Non-pigmented ciliary epithelial cell (primary cell): ENCODE measurements at regions not wholly inside any gene's neighbourhood (a gene's known extent, or its start where the extent isn't known, plus 50 kb on each side); places are given as distances from the start of the nearest gene placed in this dataset.
A peak's percentile ranks its signal among the peaks of the same experiment; 100 is the strongest.
"Not testable (repeated sequence)": the region's sequence is repeated elsewhere in the genome, so short reads cannot be mapped to it uniquely, and the experiment has no call there.

Experiments used
- DNase-seq: peaks from one replicate; pipeline ENCODE4 v3.0.0-alpha.2; 2010; ENCODE audit warnings: low read depth

DNA sequence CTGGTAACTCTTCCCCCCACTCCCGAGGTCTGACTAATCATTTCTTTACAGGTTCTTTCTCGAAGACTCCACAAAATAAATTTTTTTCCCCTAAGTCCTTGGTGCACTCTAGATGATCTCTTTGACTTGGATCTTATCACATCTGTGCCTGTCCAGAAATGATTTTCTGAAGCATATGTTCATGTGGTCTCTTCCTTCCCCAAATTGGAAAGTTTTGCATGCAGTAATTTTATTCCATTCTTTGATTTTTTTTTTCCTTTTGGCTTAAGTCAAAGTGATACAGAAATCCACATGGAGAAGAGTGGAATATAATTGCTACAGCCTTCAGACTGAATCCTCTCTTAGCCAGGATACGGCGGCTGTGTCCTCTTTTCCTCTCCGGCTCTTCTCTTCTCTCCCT lies 213.3 kb downstream of the BMP4 start:
- no peak for DNase-seq

DNA sequence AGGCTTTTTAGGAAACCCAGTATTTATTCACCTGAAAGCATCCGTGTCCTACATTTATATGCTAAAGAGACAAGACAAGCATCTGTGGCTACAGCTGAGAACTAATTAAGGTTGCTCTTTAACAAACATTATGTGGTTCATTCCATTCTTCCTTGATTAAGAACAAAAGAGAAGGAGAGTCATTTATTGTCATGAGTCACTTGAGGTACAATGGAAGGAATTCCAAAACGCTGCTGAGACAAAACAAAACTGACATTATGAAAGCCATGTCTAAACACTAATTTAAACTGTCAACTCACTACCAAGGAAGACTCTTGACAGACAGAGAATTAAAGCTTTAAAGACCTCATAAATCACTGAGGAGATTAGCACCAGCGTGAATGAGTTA lies 214.4 kb downstream of the BMP4 start:
- DNase-seq = no peak

DNA sequence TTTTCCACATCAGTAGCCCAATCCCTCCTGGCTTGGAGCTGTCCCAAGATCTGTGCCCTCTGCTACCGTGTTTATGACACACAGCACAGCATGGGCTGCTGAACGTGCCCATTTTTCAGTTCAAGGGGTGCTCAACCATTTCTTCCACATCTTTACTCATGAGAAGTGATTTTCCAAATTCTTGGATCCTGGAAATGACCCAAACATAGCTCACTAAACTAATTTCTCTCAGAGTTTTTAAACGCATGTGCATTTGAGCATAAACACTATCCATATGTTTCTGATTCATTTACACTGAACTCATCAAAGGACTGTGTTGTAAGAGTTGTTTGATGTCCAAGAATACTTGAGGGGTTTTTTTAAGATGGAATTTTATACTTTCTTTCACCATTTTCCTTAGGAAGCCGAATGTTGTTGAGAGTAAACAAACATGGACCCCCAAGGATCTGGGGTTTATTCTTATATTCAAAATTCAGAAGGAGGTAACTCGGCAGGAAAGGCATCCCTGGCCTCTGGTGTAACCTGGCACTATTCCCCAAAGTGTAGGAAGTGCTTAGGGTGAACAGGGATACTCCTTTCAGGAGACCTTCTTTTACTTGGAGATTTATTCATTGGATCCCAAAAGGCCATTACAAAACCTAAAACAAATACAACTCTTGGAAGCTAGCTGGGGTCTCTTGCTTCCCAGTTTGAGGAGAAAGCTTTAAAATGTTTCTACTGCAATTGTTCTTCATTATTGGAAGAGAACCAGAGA lies 215.0 kb downstream of the BMP4 start:
- no peak for DNase-seq

DNA sequence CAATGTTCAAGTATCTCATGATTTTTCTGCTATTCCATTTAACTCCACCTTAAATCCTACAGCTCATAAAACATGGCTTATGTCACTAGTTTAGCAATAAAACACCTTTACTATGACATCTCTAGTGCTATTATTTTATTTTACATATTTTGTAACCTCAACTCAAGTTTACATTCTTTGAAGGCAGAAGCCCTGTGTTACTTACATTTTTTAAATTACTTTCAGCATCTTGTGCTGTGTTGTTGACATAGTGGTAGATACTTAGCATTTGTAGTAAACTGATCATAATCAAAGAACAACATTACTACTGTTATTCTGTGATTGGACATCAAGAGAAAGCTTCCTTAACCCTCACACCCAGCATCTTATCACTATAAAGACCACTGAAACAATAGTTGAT lies 216.1 kb downstream of the BMP4 start:
- DNase-seq = no peak

DNA sequence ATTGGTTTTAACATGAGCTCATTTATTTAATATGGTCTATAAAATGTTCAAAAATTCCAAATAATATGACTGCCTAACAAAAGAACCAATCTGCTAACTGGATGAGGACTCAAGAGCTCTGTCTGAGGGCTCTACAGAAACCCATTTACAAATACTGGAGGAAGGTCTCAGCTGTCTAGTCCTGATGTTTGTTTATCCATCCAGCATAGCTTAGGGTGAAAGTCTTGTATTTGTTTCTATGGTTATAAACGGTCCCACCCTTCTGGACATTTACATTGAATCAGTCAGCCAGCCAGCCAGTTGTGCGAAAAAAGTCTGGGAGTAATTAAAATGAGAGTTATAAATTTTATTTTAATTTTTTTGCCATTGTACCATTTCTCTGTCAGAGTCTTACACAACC lies 220.7 kb downstream of the BMP4 start:
- no peak for DNase-seq

DNA sequence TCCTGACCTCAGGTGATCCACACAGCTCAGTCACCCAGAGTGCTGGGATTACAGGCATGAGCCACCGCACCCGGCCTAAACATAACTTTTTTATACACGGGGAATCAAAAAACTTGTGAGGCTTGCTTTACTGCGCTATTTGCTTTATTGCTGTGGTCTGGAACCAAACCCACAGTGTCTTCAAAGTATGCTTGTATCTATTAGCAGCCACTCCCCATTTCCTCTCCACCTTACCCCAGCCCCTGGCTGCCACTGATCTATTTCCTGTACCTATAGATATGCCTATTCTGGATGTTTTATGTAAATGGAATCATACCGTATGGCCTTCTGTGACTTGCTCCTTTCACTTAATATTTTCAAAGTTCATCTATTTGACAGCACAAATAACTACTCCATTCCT lies 233.4 kb downstream of the BMP4 start:
- DNase-seq = no peak

DNA sequence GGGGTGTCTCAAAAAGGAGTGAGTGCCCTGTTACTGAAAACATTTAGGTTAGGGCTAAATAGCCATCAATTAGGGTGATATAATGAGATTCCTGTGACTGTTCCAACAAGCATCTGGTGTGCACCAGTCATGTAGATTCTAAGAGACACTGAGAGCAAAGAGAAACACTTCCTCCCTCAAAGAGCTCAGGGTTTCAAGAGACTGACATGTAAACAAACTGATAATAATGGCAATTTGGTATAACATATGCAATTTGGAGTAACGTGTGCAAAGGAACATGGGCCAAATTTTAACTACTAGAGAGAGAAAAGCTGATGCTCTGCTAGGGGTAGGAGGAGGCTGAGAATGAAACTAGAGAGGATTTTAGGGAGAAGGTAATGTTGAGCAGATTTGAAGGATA lies 237.1 kb downstream of the BMP4 start:
- DNase-seq = no peak

DNA sequence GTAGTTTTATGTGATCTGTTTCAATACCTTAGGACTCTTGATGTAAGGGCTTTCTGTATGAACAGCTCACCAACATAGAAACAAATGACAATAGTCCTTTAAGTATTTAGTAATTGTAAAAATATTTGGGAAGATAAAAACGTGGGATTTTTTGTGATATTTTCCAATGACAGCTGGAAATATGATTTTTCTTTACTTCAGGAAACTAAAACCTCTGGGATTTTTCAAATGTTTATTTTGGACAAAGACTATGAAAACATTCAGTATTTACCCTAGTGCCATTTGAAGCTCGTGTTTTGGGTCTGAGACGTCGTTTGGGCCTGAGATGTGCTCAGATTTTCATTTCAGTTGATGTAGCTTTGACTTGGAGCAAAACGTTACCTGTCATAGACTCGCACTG lies 240.0 kb downstream of the BMP4 start:
- DNase-seq = no peak

GRCh38 chr14:53715193-53715721 lies 241.4 kb downstream of the BMP4 start:
- peak; percentile 30 for DNase-seq

DNA sequence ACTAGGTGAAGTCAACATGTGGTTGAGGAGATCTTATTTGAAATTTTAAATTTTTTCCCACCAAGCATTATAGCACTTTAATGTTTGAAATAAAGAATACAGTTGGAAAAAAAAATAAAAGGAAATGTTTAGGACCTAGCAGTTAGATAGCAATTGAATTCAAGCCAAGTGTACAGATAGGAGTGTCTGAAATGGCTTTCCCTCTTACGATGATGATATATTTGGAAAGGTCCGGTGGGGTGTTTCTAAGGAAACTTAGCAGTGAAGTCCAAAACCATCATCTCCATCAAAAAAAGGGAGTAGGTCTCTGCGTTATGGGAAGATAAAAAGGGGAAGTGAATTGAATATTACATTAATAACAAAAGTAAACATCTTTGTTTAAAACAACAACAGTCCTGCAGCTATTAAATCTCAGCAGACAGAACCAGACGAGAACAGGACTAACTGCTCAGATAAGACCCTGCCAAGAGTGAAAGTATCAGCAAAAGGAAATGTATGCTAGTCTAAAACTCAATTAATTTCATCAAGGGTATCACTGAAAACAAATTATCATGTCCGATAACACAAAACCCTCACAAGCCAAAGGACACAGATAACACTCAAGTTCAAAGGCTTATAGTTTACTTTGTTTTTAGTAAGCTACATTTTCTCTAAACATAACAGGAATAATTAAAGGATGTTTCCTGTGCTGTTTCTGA lies 242.0 kb downstream of the BMP4 start:
- no peak for DNase-seq

- not testable (repeated sequence) for DNase-seq
These were observed 243.7 kb downstream of the BMP4 start for GRCh38 chr14:53712901-53713300.

GRCh38 chr14:53711205-53711604 lies 245.4 kb downstream of the BMP4 start:
- DNase-seq = no peak

DNA sequence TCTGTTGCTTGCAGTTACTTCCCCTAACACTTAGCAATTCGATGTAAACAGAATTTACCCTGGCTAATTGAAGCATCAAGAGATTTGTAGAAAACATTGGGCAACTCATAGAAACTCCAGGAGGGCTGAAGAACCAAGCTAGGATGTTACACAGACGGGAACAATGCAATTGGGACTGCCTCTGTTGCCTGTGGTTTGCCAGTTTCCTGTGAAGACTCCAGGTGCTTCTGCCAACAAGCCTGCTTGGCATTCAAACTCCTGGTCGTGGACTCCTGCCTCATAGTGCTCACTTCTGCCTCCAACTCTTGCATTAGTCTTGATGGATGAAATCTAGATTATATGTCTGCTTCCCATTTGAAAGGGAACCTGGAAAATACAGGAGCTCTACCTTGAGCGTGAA lies 246.0 kb downstream of the BMP4 start:
- DNase-seq = no peak

DNA sequence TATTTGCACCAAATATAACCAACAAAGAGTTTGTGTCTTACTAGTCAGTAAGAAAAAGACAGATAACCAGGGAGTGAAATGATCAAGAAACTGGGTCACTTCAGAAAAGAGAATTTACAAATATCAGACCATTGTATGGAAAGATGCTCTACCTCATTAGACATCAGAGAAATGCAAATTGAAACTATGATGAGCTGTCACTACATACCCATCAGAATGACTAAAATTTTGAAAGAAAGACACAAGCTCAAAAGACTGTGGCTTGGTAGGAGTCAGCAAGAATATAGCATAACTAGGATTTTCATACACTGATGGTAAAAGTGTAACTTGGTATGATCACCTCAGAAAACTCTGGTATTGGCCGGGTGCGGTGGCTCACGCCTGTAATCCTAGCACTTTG lies 247.2 kb downstream of the BMP4 start:
- DNase-seq = no peak

DNA sequence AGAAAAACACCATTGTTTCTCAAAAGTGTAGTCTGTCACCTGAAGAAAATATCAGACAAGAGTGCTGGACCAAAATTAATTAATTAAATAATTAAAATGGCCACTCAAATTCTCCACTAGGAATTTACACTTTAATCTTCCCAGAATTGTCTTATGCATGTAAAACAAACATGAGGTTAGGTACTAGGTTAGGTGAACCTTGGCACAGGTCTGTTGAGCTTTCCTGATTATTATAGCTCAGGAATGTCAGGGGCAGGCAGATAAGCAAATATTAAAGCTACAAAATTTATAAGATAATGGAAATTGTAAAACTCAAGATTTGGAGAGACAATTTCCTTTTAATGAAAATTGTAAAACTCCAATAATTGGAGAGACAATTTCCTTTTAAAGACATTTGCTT lies 253.2 kb downstream of the BMP4 start:
- DNase-seq = no peak

GRCh38 chr14:53701108-53701875 lies 255.3 kb downstream of the BMP4 start:
- no peak for DNase-seq

GRCh38 chr14:53696217-53696965 lies 260.2 kb downstream of the BMP4 start:
- no peak for DNase-seq

DNA sequence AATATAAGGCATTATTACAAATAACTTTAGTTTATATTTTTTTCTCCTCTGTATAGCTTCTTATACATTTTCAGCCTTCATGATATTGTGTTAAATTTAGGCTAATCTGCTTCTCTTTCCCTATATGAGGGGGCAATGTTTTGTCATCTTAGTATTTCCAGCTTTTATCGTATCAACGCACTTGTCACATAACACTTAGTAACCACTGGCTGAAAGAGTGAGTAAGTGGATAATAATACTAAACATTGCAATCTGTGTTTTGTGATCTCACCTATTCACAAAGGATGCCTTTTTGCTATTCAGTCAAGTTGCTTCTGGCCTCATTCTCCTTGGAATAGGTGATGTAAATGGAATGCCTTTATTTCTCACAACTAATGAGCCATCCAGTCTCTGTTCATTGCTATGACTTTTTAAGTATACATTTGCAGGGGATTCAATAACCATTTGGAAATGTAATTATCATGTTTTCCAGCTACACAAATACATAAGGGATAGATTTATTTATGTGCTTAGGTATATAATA lies 260.9 kb downstream of the BMP4 start:
- no peak for DNase-seq

DNA sequence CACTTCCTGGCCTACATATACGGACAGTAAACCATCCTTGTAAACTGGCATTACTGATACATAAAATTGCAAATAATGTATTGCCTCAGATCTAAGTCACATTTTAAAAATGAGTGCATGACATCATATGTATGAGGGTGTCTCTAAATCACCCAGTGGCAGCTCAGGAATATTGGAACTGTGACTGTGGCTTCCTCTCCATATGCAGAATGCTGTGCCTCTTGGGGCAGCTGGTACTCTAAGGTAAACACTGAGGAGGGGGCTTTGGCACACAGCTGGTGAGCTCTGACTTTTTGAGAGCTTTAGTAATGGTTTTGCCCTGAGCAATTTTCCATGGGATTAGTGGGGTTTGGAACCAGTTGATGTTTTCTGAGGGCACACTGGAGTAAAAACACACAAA lies 263.7 kb downstream of the BMP4 start:
- DNase-seq = no peak

DNA sequence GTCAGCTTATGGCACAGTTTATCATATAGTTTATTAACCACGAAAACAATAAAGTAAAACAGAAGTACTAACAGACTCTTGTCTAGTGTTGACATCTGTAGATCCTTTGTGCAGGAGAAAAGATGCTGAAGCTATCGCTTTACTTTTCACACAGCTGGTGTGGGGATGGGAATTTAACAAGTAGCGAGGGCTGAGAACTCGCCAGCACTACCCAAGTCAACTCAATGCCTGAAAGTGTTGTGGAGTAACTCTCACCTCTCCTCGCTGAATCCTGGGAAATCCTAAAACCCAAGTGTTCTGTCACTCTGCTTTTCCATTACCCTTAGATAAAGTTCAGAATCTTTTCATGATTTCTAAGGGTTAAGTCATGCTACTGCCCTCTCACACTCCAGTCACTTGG lies 264.2 kb downstream of the BMP4 start:
- DNase-seq = no peak

GRCh38 chr14:53683229-53683628 lies 273.4 kb downstream of the BMP4 start:
- DNase-seq = no peak

DNA sequence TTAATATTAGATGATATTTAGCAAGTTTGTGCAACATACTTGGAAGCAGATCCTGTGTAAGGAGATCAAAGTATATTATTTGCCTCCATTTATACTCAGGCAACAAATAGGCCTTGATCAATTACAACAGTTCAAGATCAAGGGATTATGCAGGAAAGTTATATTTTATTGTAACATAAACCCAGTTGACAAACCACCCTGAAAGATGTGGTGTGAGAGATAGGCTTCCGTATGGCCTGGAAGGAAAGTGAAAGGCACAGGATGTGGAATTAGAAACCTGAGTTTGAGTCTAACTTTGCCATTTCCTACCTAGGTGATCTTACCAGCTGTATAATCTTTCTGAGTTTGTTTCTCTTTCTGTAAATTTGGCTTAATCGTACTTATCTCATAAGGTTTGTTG lies 284.1 kb downstream of the BMP4 start:
- no peak for DNase-seq
